ENCODE measurements at regions not wholly inside any gene's neighbourhood (a gene's known extent, or its start where the extent isn't known, plus 50 kb on each side); places are given as distances from the start of the nearest gene placed in this dataset.

DNA sequence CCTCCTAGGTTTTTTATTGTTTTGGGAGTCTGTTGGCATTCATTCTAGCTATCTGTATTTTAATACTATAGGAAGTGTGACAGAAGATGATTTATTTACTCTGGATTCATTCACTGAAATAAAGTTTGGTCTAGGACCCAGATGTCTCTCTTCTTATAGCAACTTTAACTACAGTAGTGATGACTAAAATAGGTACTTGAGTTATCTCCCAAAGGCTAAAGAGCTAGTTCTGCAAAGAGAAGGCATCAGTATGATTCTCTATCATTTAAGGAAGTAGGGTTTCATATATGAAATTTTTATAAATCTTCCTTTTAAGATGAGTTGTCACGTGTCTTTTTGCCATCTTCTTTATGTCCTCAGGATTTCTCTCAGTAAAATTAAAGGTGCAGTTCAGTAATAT, 507.4 kb downstream of the KCTD12 start:
- H3K27me3 ChIP-seq (ENCODE audit: control insufficient read depth in 4 of 4, insufficient read depth in 4 of 4, low read length in 3 of 4), result peaks cover 0 to 2% (median under 1%) of the 10 kb centered on the region in 4 donors
- H3K4me1 ChIP-seq (ENCODE audit: control insufficient read depth in 4 of 4, insufficient read depth in 4 of 4, low read length in 3 of 4), result no peaks in the 10 kb centered on the region
- no peak for DNase-seq (ENCODE audit: low spot score)
- H3K36me3 ChIP-seq (ENCODE audit: control insufficient read depth in 4 of 4, insufficient read depth in 3 of 4, low read depth in 1 of 4, low read length in 3 of 4), result no peaks in the 10 kb centered on the region
- TF ChIP-seq SP1 (IDR thresholded peaks at IDR 0.05), result no peak
- TF ChIP-seq, protein P1, sequence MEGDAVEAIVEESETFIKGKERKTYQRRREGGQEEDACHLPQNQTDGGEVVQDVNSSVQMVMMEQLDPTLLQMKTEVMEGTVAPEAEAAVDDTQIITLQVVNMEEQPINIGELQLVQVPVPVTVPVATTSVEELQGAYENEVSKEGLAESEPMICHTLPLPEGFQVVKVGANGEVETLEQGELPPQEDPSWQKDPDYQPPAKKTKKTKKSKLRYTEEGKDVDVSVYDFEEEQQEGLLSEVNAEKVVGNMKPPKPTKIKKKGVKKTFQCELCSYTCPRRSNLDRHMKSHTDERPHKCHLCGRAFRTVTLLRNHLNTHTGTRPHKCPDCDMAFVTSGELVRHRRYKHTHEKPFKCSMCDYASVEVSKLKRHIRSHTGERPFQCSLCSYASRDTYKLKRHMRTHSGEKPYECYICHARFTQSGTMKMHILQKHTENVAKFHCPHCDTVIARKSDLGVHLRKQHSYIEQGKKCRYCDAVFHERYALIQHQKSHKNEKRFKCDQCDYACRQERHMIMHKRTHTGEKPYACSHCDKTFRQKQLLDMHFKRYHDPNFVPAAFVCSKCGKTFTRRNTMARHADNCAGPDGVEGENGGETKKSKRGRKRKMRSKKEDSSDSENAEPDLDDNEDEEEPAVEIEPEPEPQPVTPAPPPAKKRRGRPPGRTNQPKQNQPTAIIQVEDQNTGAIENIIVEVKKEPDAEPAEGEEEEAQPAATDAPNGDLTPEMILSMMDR (IDR thresholded peaks at IDR 0.05; ENCODE audit: low read depth, low read length, missing input control), result no peak
- TF ChIP-seq ZBTB33 (IDR thresholded peaks at IDR 0.05), result no peak
- TF ChIP-seq FOXA1 (IDR thresholded peaks at IDR 0.05), result no peak
- no peak for TF ChIP-seq EGR1 (IDR thresholded peaks at IDR 0.05; ENCODE audit: low read depth in 2 of 2)
- TF ChIP-seq TAF1 (conservative IDR thresholded peaks at IDR 0.05), result no peak
- TF ChIP-seq YY1 (IDR thresholded peaks at IDR 0.05), result no peak
- TF ChIP-seq RAD21 (IDR thresholded peaks at IDR 0.05), result no peak
- TF ChIP-seq HNF4A (conservative IDR thresholded peaks at IDR 0.05), result no peak
- no peak for TF ChIP-seq ATF3 (IDR thresholded peaks at IDR 0.05)
- TF ChIP-seq RXRA (IDR thresholded peaks at IDR 0.05), result no peak
- no peak for TF ChIP-seq FOXA2 (IDR thresholded peaks at IDR 0.05)
- TF ChIP-seq HNF4G (IDR thresholded peaks at IDR 0.05), result no peak
- TF ChIP-seq NR2F2 (IDR thresholded peaks at IDR 0.05), result no peak
- 74% methylated on average over 1 of the region's 1 CpG for WGBS
- no peaks in the 10 kb centered on the region for H3K9me3 ChIP-seq (ENCODE audit: control insufficient read depth in 4 of 4, low read length in 3 of 4)
- H3K4me3 ChIP-seq (ENCODE audit: low read depth in 1 of 3, low read length in 3 of 3), result no peak overlapping the region
- H3K9ac ChIP-seq (ENCODE audit: low read depth in 1 of 2, low read length in 2 of 2), result no peak overlapping the region
- H3K27ac ChIP-seq (ENCODE audit: low read depth in 1 of 2, low read length in 2 of 2), result no peak overlapping the region

DNA sequence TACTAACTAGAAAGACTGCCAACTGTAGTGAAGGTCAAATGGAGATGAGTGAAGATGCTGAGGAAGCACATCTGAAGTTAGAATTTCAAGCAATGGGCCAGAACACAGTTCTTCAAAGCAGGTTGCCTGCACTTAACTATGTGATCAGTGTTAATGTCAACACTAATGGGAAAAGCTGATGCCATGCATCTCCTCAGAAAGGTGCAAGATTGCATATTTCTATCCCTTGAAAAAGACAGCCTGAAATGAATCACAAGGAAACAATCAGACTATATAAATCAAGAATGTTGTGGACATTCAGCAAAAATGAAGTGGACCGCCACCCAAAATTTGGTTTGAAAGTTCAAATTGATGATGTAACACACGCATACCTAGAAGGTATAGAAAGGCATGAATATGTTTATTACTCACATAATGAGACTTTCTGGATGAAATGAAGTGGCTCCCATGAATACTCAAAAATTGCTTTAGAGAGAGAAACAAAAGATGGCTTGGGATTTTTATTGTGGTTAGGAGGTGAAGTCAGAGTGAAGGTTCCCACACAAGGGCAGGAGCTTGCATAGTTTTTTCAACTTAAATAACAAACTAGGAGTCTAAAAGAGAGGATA, 522.4 kb downstream of the KCTD12 start:
- WGBS, result 78% methylated on average over 2 of the region's 2 CpGs
- TF ChIP-seq, protein P2, sequence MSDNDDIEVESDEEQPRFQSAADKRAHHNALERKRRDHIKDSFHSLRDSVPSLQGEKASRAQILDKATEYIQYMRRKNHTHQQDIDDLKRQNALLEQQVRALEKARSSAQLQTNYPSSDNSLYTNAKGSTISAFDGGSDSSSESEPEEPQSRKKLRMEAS (IDR thresholded peaks at IDR 0.05), result no peak
- TF ChIP-seq ZBTB33 (IDR thresholded peaks at IDR 0.05), result no peak
- no peak for TF ChIP-seq NR2F2 (IDR thresholded peaks at IDR 0.05)
- TF ChIP-seq YY1 (IDR thresholded peaks at IDR 0.05), result no peak
- no peak for TF ChIP-seq EGR1 (IDR thresholded peaks at IDR 0.05; ENCODE audit: low read depth in 2 of 2)
- no peak for TF ChIP-seq FOXA1 (IDR thresholded peaks at IDR 0.05)
- DNase-seq (ENCODE audit: low spot score), result no peak
- Histone ChIP-seq H3K27ac (ENCODE audit: low read depth in 1 of 2, low read length in 2 of 2) (no peak overlapping the region), H3K9me3 (ENCODE audit: control insufficient read depth in 4 of 4, low read length in 3 of 4) (no peaks in the 10 kb centered on the region), H3K9ac (ENCODE audit: low read depth in 1 of 2, low read length in 2 of 2) (no peak overlapping the region), H3K4me1 (ENCODE audit: control insufficient read depth in 4 of 4, insufficient read depth in 4 of 4, low read length in 3 of 4) (no peaks in the 10 kb centered on the region), H3K4me3 (ENCODE audit: low read depth in 1 of 3, low read length in 3 of 3) (no peak overlapping the region), H3K27me3 (ENCODE audit: control insufficient read depth in 4 of 4, insufficient read depth in 4 of 4, low read length in 3 of 4) (no peaks in the 10 kb centered on the region), H3K36me3 (ENCODE audit: control insufficient read depth in 4 of 4, insufficient read depth in 3 of 4, low read depth in 1 of 4, low read length in 3 of 4) (no peaks in the 10 kb centered on the region)

Measured in liver (tissue), 8 donors.